GM21529 (cell line): ENCODE measurements at regions not wholly inside any gene's neighbourhood (a gene's known extent, or its start where the extent isn't known, plus 50 kb on each side); places are given as distances from the start of the nearest gene placed in this dataset.

Experiments
- ATAC-seq: cut with Tn5 transposase; IDR thresholded peaks from one replicate; pipeline ENCODE4 v1.9.1; 2021; ENCODE audit not compliant: unreplicated experiment

- ATAC-seq: no peak
Measured at GRCh38 chr18:55858661-55859515, 270.9 kb upstream of the TCF4 start.

DNA sequence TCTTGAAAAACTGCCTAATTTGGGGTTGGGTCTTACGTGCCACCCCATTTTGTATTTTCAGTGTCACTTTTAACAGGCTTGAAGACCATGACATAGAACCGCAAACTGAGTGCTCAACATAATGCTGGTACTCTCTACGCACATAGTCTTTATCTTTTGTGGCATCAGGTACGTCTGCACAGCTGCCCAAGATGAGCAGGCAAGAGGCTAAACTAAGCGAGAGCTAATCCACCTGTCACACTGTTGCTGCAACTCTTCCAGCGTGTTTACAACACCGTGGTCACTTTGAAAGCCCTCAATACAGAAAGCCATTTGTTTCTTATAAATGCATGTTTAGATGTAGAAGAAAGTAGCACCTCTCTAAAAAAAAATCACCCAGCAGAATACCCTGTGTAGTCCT, 270.0 kb upstream of the TCF4 start:
- no peak for ATAC-seq

- ATAC-seq: no peak
Measured at GRCh38 chr18:55857409-55857808, 269.4 kb upstream of the TCF4 start.

DNA sequence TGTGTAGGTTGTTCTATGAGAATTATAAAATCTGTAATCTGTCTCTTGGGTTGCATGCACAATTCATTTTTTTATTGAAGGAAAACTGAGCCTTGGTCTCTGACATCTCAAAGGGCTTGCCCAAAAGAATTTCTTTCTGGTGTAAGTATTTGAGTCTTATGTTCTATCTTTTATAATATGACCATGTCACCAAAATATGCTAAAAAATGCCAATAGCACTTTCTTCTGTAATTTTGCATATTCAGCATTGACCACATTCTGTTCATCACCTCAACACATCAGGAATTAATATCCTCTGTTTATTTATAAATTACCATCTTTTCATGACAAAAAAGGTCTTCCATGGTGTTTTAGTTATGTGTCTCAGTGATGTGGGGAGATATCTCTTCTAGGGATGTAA, 268.7 kb upstream of the TCF4 start:
- ATAC-seq: no peak

DNA sequence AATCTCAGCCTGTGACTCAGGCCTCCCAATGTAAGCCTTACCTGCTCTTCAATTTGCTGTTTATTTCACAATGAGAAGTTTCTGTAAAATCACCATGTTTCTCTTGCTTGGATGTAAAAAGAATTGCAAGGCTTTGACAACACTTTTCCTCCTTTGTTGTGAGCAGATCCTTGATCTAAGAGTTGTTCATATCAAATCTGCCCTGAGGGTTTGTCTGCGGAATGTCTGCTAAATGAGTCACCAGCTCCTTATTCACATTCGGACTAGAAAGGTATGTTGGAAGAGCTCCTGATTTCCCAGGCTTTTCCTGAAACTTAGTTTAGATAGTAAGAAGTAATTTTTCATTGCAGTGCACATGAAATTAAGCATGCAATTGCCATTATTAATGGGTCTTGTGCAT, 268.2 kb upstream of the TCF4 start:
- ATAC-seq: no peak

DNA sequence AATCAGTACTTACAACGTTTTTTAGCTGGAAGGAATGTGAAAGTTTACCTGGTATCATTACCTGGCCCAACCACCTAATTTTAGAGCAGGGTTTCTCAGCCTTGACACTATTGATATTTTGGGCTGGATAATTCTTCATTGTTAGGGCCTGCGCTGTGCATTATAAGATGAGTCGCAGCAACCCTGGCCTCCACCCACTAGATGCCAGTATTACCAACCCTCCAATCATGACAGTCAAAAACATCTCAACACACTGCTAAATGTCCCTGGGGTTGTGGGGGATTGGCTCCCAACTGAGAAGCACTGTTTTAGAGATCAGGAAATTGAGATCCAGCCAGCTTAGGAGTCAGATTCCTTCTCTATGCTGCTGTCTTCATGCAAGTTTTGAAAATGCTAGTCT, 265.3 kb upstream of the TCF4 start:
- ATAC-seq: no peak

DNA sequence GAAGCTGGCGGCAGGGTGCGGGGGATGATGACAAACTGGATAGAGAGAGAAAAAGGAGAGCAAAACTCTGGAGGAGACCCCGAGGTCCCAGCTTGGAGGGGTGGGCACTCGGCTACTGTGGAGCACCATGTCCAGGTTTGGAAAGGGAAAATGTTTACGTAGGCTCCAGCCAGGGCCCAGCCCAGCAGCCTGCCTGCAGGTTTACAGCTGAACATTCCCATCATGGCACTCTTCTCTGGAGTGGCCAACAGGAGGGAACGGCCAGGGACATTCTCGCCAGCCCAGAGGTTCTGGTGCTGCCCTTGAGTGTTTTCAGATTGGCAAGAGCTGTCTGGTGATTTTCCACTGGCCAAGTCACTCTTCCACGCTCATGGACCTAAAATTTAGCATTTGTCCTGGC, 262.9 kb upstream of the TCF4 start:
- no peak for ATAC-seq

- ATAC-seq: no peak
Measured at GRCh38 chr18:55849391-55849790, 261.4 kb upstream of the TCF4 start.

DNA sequence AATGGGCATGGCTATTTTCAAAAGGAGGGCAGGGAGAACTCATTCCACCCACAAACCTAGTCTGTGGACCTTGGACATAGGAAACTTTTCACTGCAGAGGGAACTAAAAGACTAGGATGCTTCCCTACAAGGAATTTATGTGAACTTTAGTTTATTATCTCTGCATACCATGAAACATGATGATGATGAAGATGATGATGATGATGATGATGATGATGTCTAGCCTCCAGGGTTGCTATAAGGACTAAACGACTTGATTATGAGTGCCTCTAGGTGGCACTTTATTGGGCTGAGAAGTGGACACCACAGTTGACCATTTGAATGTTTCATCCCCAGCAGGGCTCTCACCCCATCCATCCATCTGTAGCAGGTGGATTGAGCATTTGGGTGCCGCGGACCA, 260.0 kb upstream of the TCF4 start:
- ATAC-seq: no peak

GRCh38 chr18:55845221-55845620, 257.2 kb upstream of the TCF4 start:
- ATAC-seq: no peak

- no peak for ATAC-seq
Measured at GRCh38 chr18:55844382-55844781, 256.4 kb upstream of the TCF4 start.

GRCh38 chr18:55841314-55841713, 253.3 kb upstream of the TCF4 start:
- ATAC-seq: no peak

DNA sequence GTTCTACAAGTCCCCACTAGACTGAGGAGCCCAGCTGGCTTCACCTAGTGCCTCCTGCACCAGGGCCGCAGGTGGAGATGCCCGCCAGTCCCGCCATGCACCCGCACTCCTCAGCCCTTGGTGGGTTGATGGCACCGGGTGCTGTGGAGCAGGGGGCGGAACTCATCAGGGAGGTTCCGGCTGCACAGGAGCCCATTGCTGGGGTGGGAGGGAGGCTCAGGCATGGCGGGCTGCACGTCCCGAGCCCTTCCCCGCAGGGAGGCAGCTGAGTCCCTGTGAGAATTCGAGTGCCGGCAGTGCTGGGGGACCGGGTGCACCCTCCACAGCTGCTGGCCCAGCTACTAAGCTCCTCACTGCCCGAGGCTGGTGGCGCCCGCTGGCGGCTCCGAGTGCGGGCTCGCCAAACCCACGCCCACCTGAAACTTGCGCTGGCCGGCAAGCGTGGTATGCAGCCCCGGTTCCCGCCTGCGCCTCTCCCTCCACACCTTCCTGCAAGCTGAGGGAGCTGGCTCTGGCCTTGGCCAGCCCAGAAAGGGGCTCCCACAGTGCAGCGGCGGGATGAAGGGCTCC, 252.7 kb upstream of the TCF4 start:
- no peak for ATAC-seq

GRCh38 chr18:55839343-55839742, 251.4 kb upstream of the TCF4 start:
- ATAC-seq: no peak

DNA sequence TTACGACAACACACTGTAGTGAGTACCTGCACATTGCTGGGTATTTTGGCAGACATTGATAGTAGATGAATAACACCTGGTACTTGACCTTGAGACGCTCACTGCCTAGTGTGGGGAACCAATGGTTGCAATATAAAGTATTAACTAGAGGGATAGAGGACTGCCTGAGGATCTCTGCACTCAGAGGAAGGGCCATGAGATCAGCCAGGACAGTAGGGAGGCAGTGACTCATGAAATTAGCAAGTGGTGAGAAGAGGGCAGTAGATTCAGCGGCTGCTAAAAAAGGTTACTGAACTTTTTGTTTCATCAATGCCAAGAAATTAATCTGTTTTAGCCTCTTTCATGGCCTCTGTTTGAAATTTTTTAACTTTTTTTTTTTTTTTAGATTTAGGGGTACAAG, 250.8 kb upstream of the TCF4 start:
- ATAC-seq: no peak

- no peak for ATAC-seq
Measured at GRCh38 chr18:55838319-55838718, 250.3 kb upstream of the TCF4 start.

- no peak for ATAC-seq
Measured at GRCh38 chr18:55833543-55833942, 245.6 kb upstream of the TCF4 start.

GRCh38 chr18:55830544-55830943, 242.6 kb upstream of the TCF4 start:
- no peak for ATAC-seq

DNA sequence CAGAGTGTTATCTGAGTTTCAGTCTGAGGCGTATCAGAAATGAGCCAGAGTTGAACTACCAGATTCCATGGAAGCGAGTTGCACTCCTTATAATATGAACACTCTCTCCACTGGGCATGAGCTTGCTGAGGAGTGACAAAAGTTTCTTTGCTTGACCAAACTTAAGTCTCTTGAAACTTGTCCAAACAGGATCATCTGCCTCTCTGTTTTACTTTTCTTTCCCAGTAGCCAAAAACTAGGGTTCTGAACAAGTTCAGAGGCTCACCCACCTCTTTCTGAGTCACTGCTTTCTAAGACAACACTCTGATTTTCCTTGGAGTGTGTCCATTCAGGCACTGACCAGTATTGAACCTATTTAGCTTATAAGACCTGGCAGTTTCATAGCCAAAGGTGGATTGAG, 233.2 kb upstream of the TCF4 start:
- no peak for ATAC-seq

- no peak for ATAC-seq
Measured at GRCh38 chr18:55819448-55819847, 231.5 kb upstream of the TCF4 start.

- ATAC-seq: no peak
Measured at GRCh38 chr18:55818284-55818683, 230.3 kb upstream of the TCF4 start.

GRCh38 chr18:55811925-55812324, 223.9 kb upstream of the TCF4 start:
- ATAC-seq: no peak

DNA sequence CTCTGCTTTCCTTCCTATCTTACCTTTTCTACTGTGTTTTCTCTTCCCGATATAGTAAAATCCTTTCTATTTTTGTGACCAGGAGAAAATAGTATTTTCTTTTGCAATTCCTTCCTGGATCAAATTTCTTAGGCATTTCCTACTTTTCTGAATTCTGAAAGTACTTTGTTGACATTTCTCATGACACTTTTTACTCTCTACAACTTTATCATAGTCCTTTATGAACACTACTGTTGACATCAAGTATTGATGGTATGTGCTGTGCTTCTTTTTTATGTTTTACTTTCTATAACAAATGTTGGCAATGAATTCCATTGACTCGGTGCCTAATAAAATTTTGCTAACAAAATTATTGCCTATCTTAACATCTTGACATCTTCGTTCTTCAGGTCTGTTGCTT, 217.7 kb upstream of the TCF4 start:
- no peak for ATAC-seq
